Spleen (tissue), 7 donors: ENCODE measurements at regions not wholly inside any gene's neighbourhood (a gene's known extent, or its start where the extent isn't known, plus 50 kb on each side); places are given as distances from the start of the nearest gene placed in this dataset.

ENCODE experiments used
- POLR2AphosphoS5 ChIP-seq, 3 donors: sonication (generic); formaldehyde crosslinking; IDR thresholded peaks; one replicate each; pipeline ENCODE4 v1.5.1; 2017; ENCODE audit warnings: antibody characterized with exemption in 3 of 3
- TF ChIP-seq, protein P1 (sequence below), 11 experiments: fragments of 200-600 bp in 7 of 11; fragments of 450-650 bp in 4 of 11; sonication (generic) in 4 of 11; IDR thresholded peaks in 8 of 11; conservative IDR thresholded peaks in 3 of 11; 1 replicate in 7 of 11; 2 replicates in 4 of 11; pipeline versions ENCODE4 v1.4.0 to v1.8.0; 2016 to 2021; ENCODE audit warnings: antibody characterized with exemption in 11 of 11, inconsistent platforms in 4 of 11, mild to moderate bottlenecking in 1 of 11
- donor health status: DM: no; HTN: no; CAD: no; lungs with moderate emphysema.
- donor health status: DM: no; HTN: no; CAD: no.
- donor health status: DM: no; HTN: no; CAD: no.

GRCh38 chr2:26528836-26529235, 50.9 kb upstream of the OTOF start:
- TF ChIP-seq, protein P1, sequence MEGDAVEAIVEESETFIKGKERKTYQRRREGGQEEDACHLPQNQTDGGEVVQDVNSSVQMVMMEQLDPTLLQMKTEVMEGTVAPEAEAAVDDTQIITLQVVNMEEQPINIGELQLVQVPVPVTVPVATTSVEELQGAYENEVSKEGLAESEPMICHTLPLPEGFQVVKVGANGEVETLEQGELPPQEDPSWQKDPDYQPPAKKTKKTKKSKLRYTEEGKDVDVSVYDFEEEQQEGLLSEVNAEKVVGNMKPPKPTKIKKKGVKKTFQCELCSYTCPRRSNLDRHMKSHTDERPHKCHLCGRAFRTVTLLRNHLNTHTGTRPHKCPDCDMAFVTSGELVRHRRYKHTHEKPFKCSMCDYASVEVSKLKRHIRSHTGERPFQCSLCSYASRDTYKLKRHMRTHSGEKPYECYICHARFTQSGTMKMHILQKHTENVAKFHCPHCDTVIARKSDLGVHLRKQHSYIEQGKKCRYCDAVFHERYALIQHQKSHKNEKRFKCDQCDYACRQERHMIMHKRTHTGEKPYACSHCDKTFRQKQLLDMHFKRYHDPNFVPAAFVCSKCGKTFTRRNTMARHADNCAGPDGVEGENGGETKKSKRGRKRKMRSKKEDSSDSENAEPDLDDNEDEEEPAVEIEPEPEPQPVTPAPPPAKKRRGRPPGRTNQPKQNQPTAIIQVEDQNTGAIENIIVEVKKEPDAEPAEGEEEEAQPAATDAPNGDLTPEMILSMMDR (IDR thresholded peaks at IDR 0.05 in 8 of 11, conservative IDR thresholded peaks at IDR 0.05 in 3 of 11) = no peak
- TF ChIP-seq POLR2AphosphoS5 (IDR thresholded peaks at IDR 0.05) = no peak
